HepG2 (cell line): ENCODE measurements at regions not wholly inside any gene's neighbourhood (a gene's known extent, or its start where the extent isn't known, plus 50 kb on each side); places are given as distances from the start of the nearest gene placed in this dataset.

ENCODE experiments used
- ZNF430 ChIP-seq: sonication (generic); formaldehyde crosslinking; IDR thresholded peaks from 2 replicates; pipeline ENCODE4 v1.9.0; 2021; ENCODE audit warnings: mild to moderate bottlenecking, missing genetic modification reagents
- ZNF614 ChIP-seq: IDR thresholded peaks from 2 replicates; pipeline ENCODE4 v1.6.1; 2018; ENCODE audit warnings: missing biosample characterization, missing genetic modification reagents, inconsistent platforms, borderline replicate concordance
- TF ChIP-seq, protein P1 (sequence below): sonication (generic); formaldehyde crosslinking; IDR thresholded peaks from 2 replicates; pipeline ENCODE4 v1.5.0; 2020; ENCODE audit warnings: mild to moderate bottlenecking, missing genetic modification reagents, borderline replicate concordance
- TF ChIP-seq, protein P2 (sequence below): sonication (generic); formaldehyde crosslinking; IDR thresholded peaks from 2 replicates; pipeline ENCODE4 v1.8.1; 2023; ENCODE audit warnings: mild to moderate bottlenecking, missing genetic modification reagents

DNA sequence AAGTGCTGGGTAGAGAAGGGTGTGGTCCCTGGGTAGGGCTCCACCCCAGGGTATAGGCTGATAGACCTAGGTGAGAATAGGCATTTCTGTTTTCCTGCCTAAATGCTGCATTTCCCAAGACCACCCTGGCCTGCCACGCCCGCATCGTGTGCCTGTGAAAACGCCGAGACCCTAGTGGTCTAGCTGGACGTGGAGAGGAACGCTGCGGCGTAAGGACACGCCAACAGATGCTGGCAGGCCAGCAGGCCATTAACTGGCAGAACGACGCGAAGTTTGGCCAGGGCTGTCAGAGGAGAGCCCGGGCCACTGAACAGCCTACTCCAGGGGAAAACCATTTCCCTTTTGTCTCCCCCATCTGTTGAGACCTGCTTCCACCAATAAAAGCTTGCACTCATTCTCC lies 373.2 kb upstream of the FIGN start (continued):
- TF ChIP-seq, protein P1, sequence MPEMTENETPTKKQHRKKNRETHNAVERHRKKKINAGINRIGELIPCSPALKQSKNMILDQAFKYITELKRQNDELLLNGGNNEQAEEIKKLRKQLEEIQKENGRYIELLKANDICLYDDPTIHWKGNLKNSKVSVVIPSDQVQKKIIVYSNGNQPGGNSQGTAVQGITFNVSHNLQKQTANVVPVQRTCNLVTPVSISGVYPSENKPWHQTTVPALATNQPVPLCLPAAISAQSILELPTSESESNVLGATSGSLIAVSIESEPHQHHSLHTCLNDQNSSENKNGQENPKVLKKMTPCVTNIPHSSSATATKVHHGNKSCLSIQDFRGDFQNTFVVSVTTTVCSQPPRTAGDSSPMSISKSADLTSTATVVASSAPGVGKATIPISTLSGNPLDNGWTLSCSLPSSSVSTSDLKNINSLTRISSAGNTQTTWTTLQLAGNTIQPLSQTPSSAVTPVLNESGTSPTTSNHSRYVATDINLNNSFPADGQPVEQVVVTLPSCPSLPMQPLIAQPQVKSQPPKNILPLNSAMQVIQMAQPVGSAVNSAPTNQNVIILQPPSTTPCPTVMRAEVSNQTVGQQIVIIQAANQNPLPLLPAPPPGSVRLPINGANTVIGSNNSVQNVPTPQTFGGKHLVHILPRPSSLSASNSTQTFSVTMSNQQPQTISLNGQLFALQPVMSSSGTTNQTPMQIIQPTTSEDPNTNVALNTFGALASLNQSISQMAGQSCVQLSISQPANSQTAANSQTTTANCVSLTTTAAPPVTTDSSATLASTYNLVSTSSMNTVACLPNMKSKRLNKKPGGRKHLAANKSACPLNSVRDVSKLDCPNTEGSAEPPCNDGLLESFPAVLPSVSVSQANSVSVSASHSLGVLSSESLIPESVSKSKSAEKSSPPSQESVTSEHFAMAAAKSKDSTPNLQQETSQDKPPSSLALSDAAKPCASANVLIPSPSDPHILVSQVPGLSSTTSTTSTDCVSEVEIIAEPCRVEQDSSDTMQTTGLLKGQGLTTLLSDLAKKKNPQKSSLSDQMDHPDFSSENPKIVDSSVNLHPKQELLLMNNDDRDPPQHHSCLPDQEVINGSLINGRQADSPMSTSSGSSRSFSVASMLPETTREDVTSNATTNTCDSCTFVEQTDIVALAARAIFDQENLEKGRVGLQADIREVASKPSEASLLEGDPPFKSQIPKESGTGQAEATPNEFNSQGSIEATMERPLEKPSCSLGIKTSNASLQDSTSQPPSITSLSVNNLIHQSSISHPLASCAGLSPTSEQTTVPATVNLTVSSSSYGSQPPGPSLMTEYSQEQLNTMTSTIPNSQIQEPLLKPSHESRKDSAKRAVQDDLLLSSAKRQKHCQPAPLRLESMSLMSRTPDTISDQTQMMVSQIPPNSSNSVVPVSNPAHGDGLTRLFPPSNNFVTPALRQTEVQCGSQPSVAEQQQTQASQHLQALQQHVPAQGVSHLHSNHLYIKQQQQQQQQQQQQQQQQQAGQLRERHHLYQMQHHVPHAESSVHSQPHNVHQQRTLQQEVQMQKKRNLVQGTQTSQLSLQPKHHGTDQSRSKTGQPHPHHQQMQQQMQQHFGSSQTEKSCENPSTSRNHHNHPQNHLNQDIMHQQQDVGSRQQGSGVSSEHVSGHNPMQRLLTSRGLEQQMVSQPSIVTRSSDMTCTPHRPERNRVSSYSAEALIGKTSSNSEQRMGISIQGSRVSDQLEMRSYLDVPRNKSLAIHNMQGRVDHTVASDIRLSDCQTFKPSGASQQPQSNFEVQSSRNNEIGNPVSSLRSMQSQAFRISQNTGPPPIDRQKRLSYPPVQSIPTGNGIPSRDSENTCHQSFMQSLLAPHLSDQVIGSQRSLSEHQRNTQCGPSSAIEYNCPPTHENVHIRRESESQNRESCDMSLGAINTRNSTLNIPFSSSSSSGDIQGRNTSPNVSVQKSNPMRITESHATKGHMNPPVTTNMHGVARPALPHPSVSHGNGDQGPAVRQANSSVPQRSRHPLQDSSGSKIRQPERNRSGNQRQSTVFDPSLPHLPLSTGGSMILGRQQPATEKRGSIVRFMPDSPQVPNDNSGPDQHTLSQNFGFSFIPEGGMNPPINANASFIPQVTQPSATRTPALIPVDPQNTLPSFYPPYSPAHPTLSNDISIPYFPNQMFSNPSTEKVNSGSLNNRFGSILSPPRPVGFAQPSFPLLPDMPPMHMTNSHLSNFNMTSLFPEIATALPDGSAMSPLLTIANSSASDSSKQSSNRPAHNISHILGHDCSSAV (CRISPR knock-in tag), result no peak
- no peak for TF ChIP-seq ZNF430 (CRISPR knock-in tag)
- TF ChIP-seq ZNF614, result no peak
- TF ChIP-seq, protein P2, sequence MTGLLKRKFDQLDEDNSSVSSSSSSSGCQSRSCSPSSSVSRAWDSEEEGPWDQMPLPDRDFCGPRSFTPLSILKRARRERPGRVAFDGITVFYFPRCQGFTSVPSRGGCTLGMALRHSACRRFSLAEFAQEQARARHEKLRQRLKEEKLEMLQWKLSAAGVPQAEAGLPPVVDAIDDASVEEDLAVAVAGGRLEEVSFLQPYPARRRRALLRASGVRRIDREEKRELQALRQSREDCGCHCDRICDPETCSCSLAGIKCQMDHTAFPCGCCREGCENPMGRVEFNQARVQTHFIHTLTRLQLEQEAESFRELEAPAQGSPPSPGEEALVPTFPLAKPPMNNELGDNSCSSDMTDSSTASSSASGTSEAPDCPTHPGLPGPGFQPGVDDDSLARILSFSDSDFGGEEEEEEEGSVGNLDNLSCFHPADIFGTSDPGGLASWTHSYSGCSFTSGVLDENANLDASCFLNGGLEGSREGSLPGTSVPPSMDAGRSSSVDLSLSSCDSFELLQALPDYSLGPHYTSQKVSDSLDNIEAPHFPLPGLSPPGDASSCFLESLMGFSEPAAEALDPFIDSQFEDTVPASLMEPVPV (CRISPR knock-in tag), result no peak
